DND-41 (cell line): ENCODE measurements at regions not wholly inside any gene's neighbourhood (a gene's known extent, or its start where the extent isn't known, plus 50 kb on each side); places are given as distances from the start of the nearest gene placed in this dataset.

Experiments
- EZH2 ChIP-seq: IDR thresholded peaks from 3 replicates; pipeline ENCODE4 v1.6.1; 2012; ENCODE audit warnings: borderline replicate concordance, low read depth, mild to moderate bottlenecking, moderate library complexity, low read length, inconsistent platforms; ENCODE audit not compliant: severe bottlenecking
- TF ChIP-seq, protein P1 (sequence below): IDR thresholded peaks from 2 replicates; pipeline ENCODE4 v1.5.1; 2012; ENCODE audit warnings: borderline replicate concordance, low read length, moderate library complexity, mild to moderate bottlenecking; ENCODE audit not compliant: poor library complexity, severe bottlenecking; ENCODE audit errors: extremely low read depth

DNA sequence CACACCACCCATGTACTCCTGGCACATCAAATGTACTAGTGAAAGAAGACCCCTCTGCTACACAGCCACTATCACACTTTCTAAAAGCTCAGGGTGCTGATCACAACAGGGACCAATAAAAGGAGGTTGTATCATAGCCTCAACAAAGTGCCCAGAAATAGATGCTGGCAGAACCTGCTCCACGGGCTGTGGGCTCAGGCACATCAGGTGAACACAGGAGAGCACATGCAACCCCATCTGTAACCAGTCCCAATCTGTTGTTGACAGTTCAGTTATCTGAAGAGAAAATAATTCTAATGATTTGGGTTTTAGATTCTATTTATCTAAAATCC lies 282.6 kb upstream of the HSFY2 start:
- TF ChIP-seq, protein P1, sequence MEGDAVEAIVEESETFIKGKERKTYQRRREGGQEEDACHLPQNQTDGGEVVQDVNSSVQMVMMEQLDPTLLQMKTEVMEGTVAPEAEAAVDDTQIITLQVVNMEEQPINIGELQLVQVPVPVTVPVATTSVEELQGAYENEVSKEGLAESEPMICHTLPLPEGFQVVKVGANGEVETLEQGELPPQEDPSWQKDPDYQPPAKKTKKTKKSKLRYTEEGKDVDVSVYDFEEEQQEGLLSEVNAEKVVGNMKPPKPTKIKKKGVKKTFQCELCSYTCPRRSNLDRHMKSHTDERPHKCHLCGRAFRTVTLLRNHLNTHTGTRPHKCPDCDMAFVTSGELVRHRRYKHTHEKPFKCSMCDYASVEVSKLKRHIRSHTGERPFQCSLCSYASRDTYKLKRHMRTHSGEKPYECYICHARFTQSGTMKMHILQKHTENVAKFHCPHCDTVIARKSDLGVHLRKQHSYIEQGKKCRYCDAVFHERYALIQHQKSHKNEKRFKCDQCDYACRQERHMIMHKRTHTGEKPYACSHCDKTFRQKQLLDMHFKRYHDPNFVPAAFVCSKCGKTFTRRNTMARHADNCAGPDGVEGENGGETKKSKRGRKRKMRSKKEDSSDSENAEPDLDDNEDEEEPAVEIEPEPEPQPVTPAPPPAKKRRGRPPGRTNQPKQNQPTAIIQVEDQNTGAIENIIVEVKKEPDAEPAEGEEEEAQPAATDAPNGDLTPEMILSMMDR = no peak
- TF ChIP-seq EZH2 = no peak
